GM19351 (cell line): ENCODE measurements at regions not wholly inside any gene's neighbourhood (a gene's known extent, or its start where the extent isn't known, plus 50 kb on each side); places are given as distances from the start of the nearest gene placed in this dataset.

Experiments
- ATAC-seq: cut with Tn5 transposase; IDR thresholded peaks from one replicate; pipeline ENCODE4 v1.9.1; 2021; ENCODE audit warnings: mild to moderate bottlenecking, moderate library complexity; ENCODE audit not compliant: unreplicated experiment

- peak; percentile 82 for ATAC-seq
These were observed 108.2 kb upstream of the CXCR4 start for GRCh38 chr2:136225950-136226835.

DNA sequence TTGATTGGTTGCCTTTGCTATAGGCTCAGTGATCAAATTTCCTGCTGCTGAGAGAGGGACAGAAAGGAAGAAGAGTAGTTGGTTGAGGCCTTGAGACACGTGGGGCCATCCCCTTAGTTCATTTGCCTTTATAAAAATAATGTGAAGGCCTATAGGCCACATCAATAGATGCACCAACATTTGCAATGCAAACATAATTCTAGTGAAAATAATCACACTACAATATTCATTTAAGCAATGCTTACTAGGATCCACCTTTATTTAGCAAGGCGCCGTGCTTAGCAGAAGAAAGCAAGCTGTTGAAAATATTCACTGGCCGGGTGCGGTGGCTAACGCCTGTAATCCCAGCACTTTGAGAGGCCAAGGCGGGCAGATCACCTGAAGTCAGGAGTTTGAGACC is 105.3 kb upstream of the CXCR4 start:
- ATAC-seq, result no peak

- no peak for ATAC-seq
These were observed 104.9 kb upstream of the CXCR4 start for GRCh38 chr2:136222862-136223261.

- ATAC-seq, result no peak
These were observed 103.1 kb upstream of the CXCR4 start for GRCh38 chr2:136221026-136221425.

DNA sequence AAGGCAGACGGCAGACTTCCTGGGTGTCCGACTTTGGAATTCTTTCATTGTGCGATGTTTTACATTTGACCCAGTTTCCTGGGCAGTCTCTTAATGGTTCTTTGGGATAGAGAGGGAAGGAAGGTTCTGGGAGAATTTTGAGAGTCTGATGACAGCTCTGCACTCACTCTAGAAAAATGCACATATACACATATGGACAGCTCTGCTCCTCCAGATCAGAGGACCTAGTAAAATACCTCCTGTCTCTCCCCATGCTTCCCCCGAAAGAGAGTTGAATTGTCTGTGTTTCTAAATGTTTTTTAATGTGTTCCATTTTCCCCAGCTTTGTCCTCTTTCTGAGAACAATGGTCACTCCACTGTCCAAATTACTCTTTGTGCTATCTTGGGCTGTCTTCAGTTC is 102.0 kb upstream of the CXCR4 start:
- no peak for ATAC-seq

DNA sequence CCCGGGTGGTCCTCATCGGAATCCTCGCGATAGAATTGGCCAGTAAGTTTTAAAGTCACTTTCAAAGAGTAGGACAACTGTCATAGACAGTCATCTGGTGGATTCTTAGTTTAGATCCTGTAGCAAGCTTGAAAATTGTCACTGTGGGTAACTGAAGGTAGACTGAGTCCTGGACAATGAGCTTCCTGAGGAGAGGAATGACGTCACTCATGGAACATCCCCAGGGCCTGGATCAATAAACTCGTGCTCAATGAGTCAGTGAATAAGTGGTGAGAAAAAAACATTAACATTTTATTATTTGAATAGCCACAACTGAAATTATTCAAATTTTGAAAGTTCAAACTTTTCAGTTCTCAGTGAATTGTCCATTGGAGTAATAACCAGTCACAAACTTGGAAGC is 101.4 kb upstream of the CXCR4 start:
- ATAC-seq, result no peak

DNA sequence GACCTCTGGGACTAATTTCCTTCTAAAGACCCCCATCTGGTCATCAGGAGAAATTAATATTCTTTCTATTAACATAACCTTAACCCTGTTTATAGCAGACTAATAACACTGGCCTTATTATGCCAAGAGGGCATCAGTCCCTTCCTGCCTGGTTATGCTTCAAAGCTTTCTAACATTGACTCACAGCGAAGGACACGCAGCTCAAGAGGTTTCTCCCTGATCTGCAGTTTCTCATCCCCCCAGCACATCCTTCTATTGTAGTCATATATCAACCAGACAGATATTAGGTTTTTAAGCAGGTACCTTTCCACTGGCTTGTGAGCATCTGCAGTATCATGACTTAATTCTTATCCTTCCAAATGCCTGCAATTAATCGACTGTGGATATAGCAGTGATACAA is 100.0 kb upstream of the CXCR4 start:
- no peak for ATAC-seq

- ATAC-seq, result no peak
These were observed 98.0 kb upstream of the CXCR4 start for GRCh38 chr2:136215908-136216472.

DNA sequence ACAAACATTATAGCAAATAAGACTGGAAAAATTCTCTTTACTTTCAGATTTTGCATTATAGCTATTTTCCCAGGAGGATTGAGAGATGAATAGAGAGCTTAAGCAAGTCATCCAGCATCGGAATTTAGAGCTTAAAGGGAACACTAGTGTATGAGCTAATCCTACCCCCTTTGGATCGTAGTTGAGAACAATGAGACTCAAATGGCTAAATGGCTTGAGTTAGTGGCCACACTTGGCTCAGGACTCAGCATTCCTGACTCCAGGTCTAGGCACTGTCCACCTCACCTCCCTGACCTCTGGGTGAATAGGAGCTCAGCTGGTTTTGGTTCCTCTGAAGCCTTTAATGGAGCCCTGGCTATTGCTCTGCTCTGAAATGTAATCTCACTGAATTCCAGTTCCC is 97.5 kb upstream of the CXCR4 start:
- no peak for ATAC-seq

DNA sequence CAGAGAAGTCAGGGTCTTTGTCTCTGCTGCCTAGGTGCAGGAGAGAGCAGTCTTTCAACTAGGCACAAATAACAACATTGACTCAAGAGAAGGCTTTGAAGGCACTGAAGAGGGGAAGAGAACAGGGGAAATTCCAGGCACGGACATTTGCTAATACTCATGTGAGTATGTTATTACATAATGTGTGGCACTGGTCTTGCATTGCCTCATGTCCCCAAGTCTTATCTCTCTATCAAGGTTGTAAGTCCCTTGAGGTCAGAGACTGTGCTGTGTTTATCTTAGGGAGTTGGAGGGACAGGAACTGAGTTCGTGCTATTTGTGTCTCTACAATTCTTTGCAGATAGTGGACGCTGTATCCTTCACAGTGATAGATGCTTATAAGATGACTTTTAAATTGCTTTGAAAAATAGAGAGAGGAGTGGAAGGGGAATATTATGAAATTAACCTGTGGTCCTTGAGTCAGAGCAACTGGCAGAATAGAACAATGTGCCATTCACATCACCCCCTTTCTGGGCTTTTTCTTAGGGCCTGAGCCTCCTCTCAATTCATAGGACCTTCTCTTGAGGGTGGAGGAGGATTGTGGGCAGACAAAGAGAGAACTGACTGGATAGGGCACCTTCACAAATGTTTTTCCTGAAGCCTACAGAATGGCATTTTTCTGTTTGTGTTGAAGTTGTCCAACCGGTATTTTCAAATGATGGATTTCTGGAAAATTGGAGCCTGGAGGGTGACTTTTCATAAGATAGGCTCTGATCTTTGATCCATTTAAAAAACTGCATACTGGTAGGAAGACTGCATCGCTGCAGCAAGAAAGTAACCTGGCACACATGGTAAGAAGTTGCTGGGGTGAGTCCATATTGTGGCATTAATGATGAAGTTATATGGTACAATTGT is 96.6 kb upstream of the CXCR4 start:
- peak; percentile 40 for ATAC-seq

- no peak for ATAC-seq
These were observed 95.9 kb upstream of the CXCR4 start for GRCh38 chr2:136213836-136214235.

- ATAC-seq, result peak; percentile 76
These were observed 94.8 kb upstream of the CXCR4 start for GRCh38 chr2:136212426-136213378.

- ATAC-seq, result no peak
These were observed 93.8 kb upstream of the CXCR4 start for GRCh38 chr2:136211701-136212100.

DNA sequence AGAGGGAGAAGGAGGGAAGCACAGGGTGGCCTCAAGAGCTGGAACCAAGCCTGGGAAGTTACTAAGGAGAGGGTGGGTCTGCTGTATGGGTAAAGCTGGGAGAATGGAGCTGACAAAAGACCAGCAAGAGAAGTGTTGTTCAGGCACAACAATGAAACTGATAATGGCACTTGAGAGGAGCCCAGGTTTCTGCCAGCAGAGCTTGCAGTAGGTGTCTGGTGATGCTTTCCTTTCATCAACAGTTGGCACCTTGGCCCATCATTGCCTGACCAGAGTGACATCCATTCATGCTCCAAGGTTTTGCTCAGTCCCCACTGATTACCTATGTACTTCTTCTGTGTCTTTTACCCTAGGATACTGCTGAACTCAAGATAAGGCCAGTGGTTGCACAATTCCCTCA is 92.9 kb upstream of the CXCR4 start:
- no peak for ATAC-seq

- ATAC-seq, result no peak
These were observed 92.5 kb upstream of the CXCR4 start for GRCh38 chr2:136210455-136210805.

DNA sequence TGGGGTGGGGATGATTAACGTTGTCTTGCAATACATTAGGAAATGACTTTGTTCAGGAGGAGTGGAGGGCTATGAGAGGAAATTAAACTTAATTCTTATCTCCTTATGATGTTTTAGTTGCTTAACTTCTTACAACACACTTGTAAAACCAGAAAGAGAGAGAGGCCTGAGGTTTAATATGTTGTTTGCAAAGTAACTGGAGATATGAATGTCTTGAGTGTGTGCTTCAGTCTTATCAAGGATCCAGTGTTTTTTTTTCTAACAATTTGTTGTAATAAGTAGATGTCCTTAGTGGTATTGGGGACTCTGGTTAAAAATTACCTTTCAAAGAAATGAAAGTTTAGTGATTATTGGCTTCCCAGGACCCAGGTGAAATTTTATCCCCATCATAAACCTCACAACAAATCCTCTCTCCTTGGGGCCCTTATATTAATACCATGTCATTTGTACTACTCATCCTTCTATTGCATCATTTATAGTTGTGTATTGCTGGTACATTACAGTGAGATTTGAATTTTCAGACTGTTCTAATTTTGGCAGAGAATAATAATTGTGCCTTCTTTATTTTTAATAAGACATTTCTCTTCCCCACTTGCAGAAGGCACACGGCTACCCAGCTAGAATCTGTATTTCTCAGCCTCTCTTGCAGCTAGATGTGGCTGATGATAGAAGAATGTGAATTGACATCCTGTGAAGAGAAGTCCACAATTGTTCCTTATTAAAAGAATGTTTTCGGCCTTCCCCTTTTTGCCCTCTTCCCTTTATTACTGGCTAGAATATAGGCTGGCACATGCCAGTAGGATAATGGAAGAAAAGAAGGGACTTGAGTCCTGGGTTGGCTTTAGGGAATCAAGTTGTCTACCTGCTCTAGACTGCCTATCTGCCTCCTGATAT is 91.9 kb upstream of the CXCR4 start:
- ATAC-seq, result no peak

DNA sequence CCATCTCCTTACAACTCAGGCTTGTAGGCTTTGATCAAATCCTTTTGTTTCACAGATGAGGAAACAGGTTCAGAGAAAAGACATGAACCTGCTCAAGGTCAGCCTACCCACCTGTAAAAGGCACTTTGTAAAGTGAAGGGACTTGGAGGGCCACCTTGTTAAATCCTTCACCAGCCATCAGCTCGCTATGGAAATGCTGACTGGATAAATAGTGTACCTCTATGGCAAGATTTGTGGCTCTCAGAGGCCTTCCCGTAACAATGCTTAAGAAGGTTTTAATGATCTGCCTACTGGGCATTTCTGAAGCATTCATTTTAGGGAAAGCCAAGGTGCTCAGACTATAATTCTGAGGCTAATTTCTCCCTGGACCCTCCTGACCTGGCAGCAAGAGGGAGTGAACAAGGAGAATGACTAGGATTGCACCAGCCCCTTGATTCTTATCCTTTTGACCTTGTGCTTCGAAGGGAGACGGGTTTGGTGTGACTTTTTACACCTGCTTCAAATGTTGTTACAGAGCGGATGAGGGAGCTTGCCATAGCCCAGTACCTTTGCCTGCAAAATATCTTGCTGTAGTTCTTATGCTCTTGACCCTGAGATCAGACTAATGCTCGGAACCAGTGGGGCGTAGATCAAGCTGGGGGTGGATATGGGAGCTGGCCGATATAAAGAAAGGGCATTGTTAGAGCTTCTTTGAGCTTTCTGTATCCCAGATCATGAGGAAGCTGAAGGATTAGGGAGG is 90.9 kb upstream of the CXCR4 start:
- ATAC-seq, result no peak

DNA sequence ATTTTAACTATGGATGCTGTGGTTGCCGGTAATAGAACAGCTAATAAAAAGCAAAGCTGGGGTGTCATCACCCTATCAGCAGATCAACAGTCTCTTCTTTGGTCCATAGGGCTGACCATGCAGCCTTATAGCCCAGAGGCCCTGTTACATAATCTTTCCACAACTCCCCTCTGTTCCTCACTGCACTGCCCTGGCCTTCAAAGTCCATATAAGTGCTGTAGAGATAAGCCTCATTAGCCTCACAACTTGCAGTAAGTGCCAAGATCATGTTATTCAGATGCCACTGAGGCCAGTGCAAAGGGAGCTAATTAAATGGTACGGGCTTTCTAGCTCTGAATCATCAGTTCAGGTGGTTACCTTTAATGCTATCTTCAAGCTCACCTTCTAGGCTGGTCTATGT is 89.7 kb upstream of the CXCR4 start:
- peak; percentile 2 for ATAC-seq
